GM20000 (cell line): ENCODE measurements at regions not wholly inside any gene's neighbourhood (a gene's known extent, or its start where the extent isn't known, plus 50 kb on each side); places are given as distances from the start of the nearest gene placed in this dataset.

ENCODE experiments used
- DNase-seq: peaks from one replicate; pipeline ENCODE4 v3.0.0; 2012; ENCODE audit warnings: low spot score
- TF ChIP-seq, protein P1 (sequence below): IDR thresholded peaks from 2 replicates; pipeline ENCODE4 v1.5.1; 2012; ENCODE audit warnings: mild to moderate bottlenecking, control low read depth; ENCODE audit errors: extremely low read depth, missing control alignments

DNA sequence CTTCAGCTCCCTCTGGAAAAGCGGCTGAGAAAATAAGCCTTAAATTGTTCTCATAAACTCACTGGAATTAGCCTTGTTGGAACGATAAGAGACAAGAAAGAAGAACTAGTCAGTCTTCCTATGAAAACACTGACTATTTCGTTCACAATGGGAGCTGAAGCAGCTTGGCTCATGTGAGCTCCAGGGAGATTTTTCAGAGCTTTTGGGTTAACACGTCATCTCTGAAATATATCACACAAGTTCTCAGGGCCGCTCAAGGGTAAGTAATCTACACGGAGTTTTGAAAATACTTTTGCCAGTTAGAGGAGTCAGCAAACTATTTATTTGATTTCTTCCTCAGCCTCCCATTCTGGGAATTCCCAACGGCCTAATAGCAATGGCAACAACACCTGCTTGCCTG is 316.2 kb upstream of the MGAT5 start:
- DNase-seq: no peak
- TF ChIP-seq, protein P1, sequence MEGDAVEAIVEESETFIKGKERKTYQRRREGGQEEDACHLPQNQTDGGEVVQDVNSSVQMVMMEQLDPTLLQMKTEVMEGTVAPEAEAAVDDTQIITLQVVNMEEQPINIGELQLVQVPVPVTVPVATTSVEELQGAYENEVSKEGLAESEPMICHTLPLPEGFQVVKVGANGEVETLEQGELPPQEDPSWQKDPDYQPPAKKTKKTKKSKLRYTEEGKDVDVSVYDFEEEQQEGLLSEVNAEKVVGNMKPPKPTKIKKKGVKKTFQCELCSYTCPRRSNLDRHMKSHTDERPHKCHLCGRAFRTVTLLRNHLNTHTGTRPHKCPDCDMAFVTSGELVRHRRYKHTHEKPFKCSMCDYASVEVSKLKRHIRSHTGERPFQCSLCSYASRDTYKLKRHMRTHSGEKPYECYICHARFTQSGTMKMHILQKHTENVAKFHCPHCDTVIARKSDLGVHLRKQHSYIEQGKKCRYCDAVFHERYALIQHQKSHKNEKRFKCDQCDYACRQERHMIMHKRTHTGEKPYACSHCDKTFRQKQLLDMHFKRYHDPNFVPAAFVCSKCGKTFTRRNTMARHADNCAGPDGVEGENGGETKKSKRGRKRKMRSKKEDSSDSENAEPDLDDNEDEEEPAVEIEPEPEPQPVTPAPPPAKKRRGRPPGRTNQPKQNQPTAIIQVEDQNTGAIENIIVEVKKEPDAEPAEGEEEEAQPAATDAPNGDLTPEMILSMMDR: no peak

DNA sequence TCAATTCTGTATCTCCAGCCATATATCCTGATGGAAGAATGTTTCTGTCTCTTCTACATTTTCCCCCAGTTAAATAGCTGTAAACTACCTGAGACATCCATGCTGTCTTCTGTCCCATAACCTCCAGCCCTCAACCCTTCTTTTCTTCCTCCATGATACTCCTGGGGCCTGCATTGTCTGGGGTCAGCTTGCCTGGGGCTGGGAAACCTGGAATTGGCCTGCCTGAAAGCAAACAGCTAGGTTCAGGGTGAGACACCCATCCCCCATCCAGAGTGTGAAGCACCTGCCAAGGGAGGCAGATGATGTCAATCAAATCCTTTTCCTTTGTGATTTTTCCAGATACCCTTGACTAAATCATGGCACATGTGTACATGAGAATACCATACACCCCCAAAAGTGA is 313.7 kb upstream of the MGAT5 start:
- no peak for DNase-seq
- TF ChIP-seq, protein P1: no peak

DNA sequence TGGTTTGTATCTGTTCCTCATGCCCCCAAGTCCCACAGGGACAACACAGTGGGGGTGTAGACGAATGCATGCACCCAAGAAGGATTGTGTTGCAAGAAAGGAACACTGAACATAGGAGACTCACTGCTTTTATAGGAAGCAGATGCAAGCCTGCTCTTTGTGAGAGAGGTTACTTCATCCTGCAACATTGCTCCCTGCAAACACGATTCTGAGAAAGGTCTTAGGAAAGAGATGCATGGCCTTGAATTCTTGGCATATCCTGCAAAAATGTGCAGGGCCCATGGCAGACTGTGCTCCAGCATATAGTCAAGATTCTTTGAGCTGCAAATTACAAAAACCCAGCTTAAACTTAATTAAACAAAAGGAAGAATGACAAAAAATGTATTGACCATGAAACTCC is 312.2 kb upstream of the MGAT5 start:
- DNase-seq: no peak
- TF ChIP-seq, protein P1: no peak

DNA sequence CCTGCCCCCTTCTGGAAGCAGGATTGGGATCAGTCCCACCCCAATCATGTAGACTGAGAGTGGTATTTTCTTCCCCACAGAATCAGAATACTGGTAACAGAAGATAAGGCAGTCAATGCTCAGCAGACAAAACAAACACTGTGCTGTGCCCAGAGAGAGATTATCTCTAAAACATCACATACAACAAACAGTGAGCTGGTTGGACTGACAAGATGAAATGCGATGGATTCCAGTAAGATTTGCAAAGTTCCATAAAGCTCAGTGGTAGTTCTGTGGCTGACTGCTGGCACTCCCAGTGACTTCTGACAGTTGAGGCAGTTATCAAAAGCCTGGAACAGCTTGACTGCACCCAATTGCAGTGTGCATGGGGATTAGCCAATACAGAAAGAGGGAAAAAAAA is 311.5 kb upstream of the MGAT5 start:
- no peak for DNase-seq

DNA sequence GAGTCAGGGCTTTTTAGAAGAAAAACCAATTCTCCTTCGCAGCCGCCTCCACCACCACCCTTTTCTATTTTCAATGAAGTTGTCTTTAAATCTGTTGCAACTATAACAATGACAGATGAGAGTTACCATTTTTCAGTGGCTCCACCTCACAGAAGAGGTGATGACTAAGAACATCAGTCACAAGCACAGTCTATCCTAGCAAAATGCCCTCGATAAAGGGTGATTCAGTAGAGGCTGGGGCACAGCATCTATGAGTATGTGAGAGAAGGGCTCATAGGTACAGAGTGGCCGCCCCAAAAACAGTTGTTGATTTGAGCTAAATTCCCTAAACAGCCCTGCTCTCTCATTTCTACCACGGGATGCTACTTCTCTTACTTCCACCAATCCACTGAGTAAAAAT is 310.8 kb upstream of the MGAT5 start:
- DNase-seq: no peak
- TF ChIP-seq, protein P1: no peak

More for the DNA sequence above, 311.5 kb upstream of the MGAT5 start:
- TF ChIP-seq, protein P1: no peak

DNA sequence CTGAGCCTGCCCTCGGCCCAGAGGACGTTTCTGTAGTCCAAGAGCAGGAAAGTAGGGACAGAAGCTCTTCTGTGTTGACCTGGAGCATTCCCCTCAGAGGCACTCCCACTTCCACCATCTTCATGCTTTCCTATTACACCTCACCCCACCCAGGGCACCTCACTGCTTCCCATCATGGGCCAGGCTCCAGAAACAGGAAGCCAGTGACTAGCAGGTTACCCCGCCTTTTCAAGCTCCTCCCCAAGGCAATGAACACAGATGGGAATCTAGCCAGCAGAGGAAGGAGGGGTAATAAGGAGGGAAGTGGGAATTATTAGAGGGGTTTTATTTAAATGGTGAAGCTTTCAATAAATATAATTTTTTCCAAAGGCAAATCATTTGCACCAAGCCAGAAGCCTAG is 308.8 kb upstream of the MGAT5 start:
- no peak for DNase-seq

DNA sequence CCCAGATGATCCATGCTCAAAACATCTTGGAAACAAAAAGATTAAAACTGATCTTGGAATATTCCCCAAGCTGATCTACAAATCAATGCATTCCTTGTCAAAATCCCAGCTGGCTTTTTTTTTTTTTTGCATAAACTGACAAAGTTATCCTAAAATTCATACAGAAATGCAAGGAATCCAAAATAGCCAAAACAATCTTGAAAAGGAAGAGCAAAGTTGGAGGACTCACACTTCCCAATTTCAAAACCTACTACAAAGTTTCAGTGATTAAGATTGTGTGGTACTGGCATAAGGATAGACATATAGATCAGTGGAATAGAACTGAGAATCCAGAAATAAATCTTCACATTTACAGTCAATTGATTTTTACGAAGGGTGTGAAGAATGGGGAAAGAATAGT is 306.8 kb upstream of the MGAT5 start:
- DNase-seq: no peak

More for the DNA sequence above, 308.8 kb upstream of the MGAT5 start:
- TF ChIP-seq, protein P1: no peak

More for the DNA sequence above, 306.8 kb upstream of the MGAT5 start:
- TF ChIP-seq, protein P1: no peak
